ENCODE measurements at regions not wholly inside any gene's neighbourhood (a gene's known extent, or its start where the extent isn't known, plus 50 kb on each side); places are given as distances from the start of the nearest gene placed in this dataset.

GRCh38 chr5:130985776-130986175 lies 179.3 kb downstream of the HINT1 start:
- no peaks in the 10 kb centered on the region for H3K36me3 ChIP-seq (ENCODE audit: control insufficient read depth, insufficient read depth, low read length)
- Mint-ChIP-seq H3K27ac (no peak overlapping the region), H3K4me3 (no peak overlapping the region), H3K9me3 (no peaks in the 10 kb centered on the region), H3K36me3 (ENCODE audit: low read depth) (no peaks in the 10 kb centered on the region), H3K27me3 (ENCODE audit: insufficient read depth) (no peaks in the 10 kb centered on the region), H3K4me1 (peaks cover 2% of the 10 kb centered on the region)
- H3K27ac ChIP-seq (ENCODE audit: low read depth, low read length), result no peak overlapping the region
- no peaks in the 10 kb centered on the region for H3K27me3 ChIP-seq (ENCODE audit: control insufficient read depth, insufficient read depth, low read length, poor library complexity, severe bottlenecking)
- no peak overlapping the region for H3K4me3 ChIP-seq (ENCODE audit: low read length)
- no peak for DNase-seq
- H3K4me1 ChIP-seq (ENCODE audit: control insufficient read depth, insufficient read depth, low read length), result no peaks in the 10 kb centered on the region
- H3K9ac ChIP-seq (ENCODE audit: extremely low read depth, low read length, poor library complexity, severe bottlenecking), result no peak overlapping the region
- 86% methylated on average over 2 of the region's 2 CpGs; no CpG with 5 or more reads in 1 of the 2 experiments for WGBS, 2 experiments (ENCODE audit: insufficient coverage in 1 of 2, insufficient read length in 1 of 2)
- no peaks in the 10 kb centered on the region for H3K9me3 ChIP-seq (ENCODE audit: control insufficient read depth, low read length)
- no peak for TF ChIP-seq CTCF (conservative IDR thresholded peaks at IDR 0.05)

- H3K4me1 Mint-ChIP-seq, result peaks cover 3% of the 10 kb centered on the region
- no peaks in the 10 kb centered on the region for H3K27me3 Mint-ChIP-seq (ENCODE audit: insufficient read depth)
- no peaks in the 10 kb centered on the region for H3K36me3 Mint-ChIP-seq (ENCODE audit: low read depth)
- Histone ChIP-seq H3K4me3 (ENCODE audit: low read length) (no peak overlapping the region), H3K27me3 (ENCODE audit: control insufficient read depth, insufficient read depth, low read length, poor library complexity, severe bottlenecking) (no peaks in the 10 kb centered on the region), H3K4me1 (ENCODE audit: control insufficient read depth, insufficient read depth, low read length) (no peaks in the 10 kb centered on the region), H3K27ac (ENCODE audit: low read depth, low read length) (no peak overlapping the region), H3K9ac (ENCODE audit: extremely low read depth, low read length, poor library complexity, severe bottlenecking) (no peak overlapping the region), H3K9me3 (ENCODE audit: control insufficient read depth, low read length) (no peaks in the 10 kb centered on the region), H3K36me3 (ENCODE audit: control insufficient read depth, insufficient read depth, low read length) (no peaks in the 10 kb centered on the region)
- DNase-seq, result no peak
- 94 to 100% methylated on average over 2 to 5 of the region's 5 CpGs for WGBS, 2 experiments (ENCODE audit: insufficient coverage in 1 of 2, insufficient read length in 1 of 2)
- H3K9me3 Mint-ChIP-seq, result no peaks in the 10 kb centered on the region
- TF ChIP-seq CTCF (conservative IDR thresholded peaks at IDR 0.05), result no peak
- H3K27ac Mint-ChIP-seq, result no peak overlapping the region
- no peak overlapping the region for H3K4me3 Mint-ChIP-seq
Observed at GRCh38 chr5:130981663-130982062, 183.4 kb downstream of the HINT1 start.

- H3K27me3 Mint-ChIP-seq (ENCODE audit: insufficient read depth), result no peaks in the 10 kb centered on the region
- H3K27ac ChIP-seq (ENCODE audit: low read depth, low read length), result no peak overlapping the region
- H3K4me1 ChIP-seq (ENCODE audit: control insufficient read depth, insufficient read depth, low read length), result peaks cover 3% of the 10 kb centered on the region
- H3K27me3 ChIP-seq (ENCODE audit: control insufficient read depth, insufficient read depth, low read length, poor library complexity, severe bottlenecking), result no peaks in the 10 kb centered on the region
- no peak overlapping the region for H3K4me3 Mint-ChIP-seq
- no peak overlapping the region for H3K27ac Mint-ChIP-seq
- 89 to 100% methylated on average over 3 to 4 of the region's 4 CpGs for WGBS, 2 experiments (ENCODE audit: insufficient coverage in 1 of 2, insufficient read length in 1 of 2)
- H3K4me1 Mint-ChIP-seq, result peaks cover 18% of the 10 kb centered on the region
- no peak overlapping the region for H3K9ac ChIP-seq (ENCODE audit: extremely low read depth, low read length, poor library complexity, severe bottlenecking)
- H3K9me3 ChIP-seq (ENCODE audit: control insufficient read depth, low read length), result no peaks in the 10 kb centered on the region
- no peak for TF ChIP-seq CTCF (conservative IDR thresholded peaks at IDR 0.05)
- no peaks in the 10 kb centered on the region for H3K9me3 Mint-ChIP-seq
- no peak overlapping the region for H3K4me3 ChIP-seq (ENCODE audit: low read length)
- H3K36me3 ChIP-seq (ENCODE audit: control insufficient read depth, insufficient read depth, low read length), result no peaks in the 10 kb centered on the region
- H3K36me3 Mint-ChIP-seq (ENCODE audit: low read depth), result no peaks in the 10 kb centered on the region
- DNase-seq, result no peak
Observed at GRCh38 chr5:130978475-130978874, 186.6 kb downstream of the HINT1 start.

Measured in endodermal cell (in vitro differentiated cells).